NCI-H510A treated with DMSO at 0.1 percent for 48 hours (cell line): ENCODE measurements at regions not wholly inside any gene's neighbourhood (a gene's known extent, or its start where the extent isn't known, plus 50 kb on each side); places are given as distances from the start of the nearest gene placed in this dataset.
A peak's percentile ranks its signal among the peaks of the same experiment; 100 is the strongest.

Source experiments
- DNase-seq: peaks from one replicate; lab custom pipeline; 2025; lab: John Stamatoyannopoulos, UW

DNA sequence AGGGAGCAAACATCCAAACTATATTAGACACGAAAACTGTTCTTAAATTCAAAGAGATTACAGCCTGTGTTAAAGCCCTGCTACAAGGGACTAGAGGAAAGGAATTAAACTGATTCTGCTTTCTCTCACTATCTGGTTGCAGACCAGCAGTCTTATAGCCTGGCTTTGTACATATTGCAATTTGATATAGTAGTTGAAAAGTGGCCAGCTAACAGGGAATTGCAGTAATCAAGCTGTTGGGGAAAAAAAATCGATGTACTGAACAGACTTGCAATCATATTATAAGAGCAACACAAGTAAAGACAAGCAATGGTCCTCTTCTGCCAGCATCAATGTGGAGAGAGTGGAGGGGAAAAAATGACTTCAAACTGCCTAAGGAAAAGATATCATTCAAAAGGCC, 364.4 kb upstream of the EPHA5 start:
- peak; percentile 26 for DNase-seq

DNA sequence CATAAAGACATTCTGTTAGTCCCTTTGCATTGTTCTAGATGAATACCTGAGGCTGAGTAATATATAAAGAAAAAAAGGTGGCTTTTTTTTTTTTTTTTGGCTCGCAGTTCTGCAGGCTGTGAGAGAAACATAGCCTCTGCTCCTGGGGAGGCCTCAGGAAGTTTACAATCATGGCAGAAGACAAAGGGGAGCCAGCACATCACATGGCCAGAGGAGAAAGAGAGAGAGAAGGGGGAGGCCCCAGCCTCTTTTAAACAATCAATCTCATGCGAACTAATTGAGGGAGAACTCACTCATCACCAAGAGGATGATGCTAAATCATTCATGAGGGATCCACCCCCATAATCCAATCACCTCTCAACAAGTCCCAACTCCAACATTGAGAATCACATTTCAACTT, 364.0 kb upstream of the EPHA5 start:
- no peak for DNase-seq

DNA sequence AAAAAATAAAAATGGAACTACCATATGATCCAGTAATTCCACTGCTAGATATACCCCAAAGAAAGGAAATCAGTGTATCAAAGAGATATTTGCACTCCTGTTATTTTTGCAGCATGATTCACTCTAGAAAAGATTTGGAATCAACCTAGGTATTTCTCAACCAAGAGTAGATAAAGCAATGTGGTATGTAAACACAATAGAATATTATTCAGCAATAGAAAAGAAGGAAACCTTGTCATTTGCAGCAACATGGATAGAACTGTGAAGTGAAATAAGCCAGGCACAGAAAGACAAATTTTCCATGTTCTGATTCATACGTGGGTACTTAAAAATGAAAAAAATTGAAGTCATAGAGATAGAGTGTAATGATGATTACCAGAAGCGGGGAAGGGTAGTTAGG, 362.3 kb upstream of the EPHA5 start:
- DNase-seq = no peak

- DNase-seq = no peak
Observed at GRCh38 chr4:66028668-66029067, 358.4 kb upstream of the EPHA5 start.

- no peak for DNase-seq
Observed at GRCh38 chr4:66023061-66023460, 352.8 kb upstream of the EPHA5 start.

DNA sequence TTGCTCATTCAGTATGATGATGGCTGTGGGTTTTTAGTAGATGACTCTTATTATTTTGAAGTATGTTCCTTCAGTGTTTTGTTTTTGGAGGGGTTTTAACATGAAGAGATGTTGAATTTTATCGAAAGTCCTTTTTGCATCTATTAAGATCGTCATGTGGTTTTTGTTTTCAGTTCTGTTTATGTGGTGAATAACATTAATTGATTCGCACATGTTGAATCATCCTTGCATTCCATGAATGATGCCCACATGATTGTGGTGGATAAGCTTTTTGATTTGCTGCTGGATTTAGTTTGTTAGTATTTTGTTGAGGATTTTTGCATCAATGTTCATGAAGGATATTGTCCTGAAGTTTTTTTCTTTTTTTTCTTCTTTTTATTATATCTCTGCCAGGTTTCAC, 347.4 kb upstream of the EPHA5 start:
- no peak for DNase-seq

GRCh38 chr4:66016240-66016639, 346.0 kb upstream of the EPHA5 start:
- no peak for DNase-seq

GRCh38 chr4:66014146-66014765, 344.0 kb upstream of the EPHA5 start:
- no peak for DNase-seq

DNA sequence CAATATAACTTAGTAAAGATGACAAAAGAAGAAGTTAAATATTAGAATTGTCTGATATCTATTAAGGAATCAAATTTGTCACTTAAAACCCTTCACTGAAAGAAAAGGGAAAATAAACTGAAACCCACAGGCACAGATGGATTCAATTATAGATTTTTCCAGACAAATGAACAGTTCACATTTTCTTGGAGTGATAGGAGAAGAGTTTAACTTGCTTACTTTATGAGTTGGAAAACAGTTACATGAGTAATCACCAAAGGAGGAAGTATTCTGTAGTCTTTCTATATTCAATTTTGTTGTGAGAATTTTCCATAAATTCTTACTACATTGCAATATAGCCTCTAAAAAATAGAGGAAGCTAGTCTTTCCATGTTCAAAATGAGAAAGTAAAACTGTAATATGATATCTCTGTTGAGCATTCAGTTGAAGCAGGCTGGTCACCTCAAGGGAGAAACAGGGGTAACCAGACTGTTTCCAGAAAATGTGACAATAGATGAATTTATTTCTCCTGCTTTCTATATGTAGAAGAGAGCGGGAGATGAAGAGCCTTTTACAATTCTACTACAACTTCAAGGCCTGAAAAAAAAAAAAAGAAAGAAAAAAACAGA, 330.3 kb upstream of the EPHA5 start:
- peak; percentile 56 for DNase-seq

GRCh38 chr4:65999518-65999871, 329.2 kb upstream of the EPHA5 start:
- no peak for DNase-seq

DNA sequence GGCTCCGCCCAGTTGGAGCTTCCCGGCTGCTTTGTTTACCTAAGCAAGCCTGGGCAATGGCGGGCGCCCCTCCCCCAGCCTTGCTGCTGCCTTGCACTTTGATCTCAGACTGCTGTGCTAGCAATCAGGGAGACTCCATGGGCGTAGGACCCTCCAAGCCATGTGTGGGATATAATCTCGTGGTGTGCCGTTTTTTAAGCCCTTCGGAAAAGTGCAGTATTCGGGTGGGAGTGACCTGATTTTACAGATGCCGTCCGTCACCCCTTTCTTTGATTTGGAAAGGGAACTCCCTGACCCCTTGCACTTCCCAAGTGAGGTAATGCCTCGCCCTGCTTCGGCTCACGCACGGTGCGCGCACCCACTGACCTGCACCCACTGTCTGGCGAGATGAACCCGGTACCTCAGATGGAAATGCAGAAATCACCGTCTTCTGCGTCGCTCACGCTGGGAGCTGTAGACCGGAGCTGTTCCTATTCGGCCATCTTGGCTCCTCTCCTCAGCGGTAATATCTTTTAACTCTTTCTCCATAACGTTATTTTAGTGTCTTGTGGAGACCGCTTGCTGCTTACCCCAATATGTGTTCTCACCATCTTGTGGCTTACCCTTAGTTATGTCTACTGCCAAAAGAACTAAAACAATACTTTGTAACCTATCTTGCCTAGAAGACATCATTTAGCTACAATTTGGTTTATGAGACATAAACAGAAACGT, 328.7 kb upstream of the EPHA5 start:
- peak; percentile 73 for DNase-seq

GRCh38 chr4:65983061-65983460, 312.8 kb upstream of the EPHA5 start:
- DNase-seq = no peak

- no peak for DNase-seq
Observed at GRCh38 chr4:65976287-65976686, 306.0 kb upstream of the EPHA5 start.

DNA sequence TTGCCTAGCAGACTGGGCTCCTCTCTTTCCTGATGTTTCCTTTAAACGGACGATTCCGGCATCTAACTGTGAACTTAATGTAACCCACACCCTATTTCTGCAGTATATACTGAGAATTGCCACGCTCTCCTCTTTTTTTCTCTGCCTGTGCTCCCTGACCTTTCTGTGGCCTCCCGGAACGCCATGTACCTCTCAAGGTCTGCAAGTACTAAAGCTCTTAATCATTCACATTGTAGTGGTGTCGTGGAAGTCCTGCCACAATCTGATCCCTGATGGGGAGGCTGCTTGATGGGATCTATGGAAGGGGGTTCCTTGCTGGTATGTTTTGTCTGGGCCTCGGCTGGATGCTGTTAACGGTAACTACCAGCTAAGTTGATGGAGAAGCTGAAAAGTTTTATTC, 302.9 kb upstream of the EPHA5 start:
- DNase-seq = no peak

- no peak for DNase-seq
Observed at GRCh38 chr4:65971686-65972085, 301.4 kb upstream of the EPHA5 start.

- DNase-seq = no peak
Observed at GRCh38 chr4:65968831-65969558, 298.7 kb upstream of the EPHA5 start.

- DNase-seq = no peak
Observed at GRCh38 chr4:65960751-65961150, 290.5 kb upstream of the EPHA5 start.

DNA sequence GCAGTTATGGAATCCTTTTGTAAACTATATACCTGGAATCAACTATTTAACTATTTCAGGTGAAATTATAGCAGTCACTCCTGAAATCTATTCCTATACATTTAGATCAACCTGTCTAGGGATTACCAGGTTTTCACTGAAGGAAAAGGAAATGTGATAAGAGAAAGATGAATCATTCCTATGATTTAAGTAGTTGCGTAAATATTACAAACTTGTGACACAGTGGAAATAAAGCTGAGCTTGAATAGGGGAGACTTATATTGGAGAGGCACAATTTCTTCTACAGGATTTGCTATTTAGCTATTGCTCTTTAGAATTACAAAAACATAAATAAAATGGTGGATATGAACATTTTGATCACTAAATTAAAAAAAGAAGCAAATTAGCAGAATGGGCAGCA, 284.1 kb upstream of the EPHA5 start:
- no peak for DNase-seq

- DNase-seq = no peak
Observed at GRCh38 chr4:65951177-65951576, 280.9 kb upstream of the EPHA5 start.

DNA sequence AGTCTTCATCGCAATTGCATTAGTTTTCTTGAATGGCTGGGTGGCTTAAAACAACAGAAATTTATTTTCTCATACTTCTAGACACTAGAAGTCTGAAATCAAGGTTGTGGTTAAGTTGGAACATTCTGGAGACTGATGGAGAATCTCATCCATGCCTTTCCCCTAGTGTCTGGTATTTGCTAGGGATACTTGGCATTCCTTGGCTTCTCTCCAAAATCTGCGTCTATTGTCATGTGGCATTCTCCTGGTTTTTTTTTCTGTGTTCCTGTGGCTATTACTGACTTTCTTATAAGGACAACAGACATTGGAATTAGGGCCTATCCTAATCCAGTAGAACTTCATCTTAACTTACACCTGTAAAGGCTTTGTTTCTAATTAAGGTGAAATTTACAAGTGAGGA, 272.8 kb upstream of the EPHA5 start:
- DNase-seq = no peak

GRCh38 chr4:65924843-65925242, 254.6 kb upstream of the EPHA5 start:
- no peak for DNase-seq

DNA sequence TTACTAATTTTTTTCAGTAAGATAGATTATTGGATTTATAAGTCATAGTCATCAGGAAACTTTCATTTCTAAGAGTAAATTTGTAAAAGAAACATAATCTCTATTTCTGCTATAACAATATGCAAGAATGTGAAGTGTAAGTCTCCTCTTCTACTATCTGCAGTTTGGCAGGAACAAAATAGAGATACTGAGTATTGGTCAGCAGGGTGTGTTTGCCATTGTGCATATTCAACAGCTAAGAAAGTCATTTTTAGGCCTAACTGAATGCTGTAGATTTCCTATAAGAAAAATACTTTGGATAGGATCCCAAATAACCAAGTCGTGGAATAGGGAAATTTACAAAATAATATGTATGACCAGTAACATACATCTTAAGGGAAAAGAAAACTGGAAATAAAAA, 253.3 kb upstream of the EPHA5 start:
- no peak for DNase-seq

- DNase-seq = no peak
Observed at GRCh38 chr4:65921180-65921579, 250.9 kb upstream of the EPHA5 start.
